Muscle layer of colon (tissue), 2 donors: ENCODE measurements at regions not wholly inside any gene's neighbourhood (a gene's known extent, or its start where the extent isn't known, plus 50 kb on each side); places are given as distances from the start of the nearest gene placed in this dataset.

ENCODE experiments used
- H3K27ac ChIP-seq: one replicate; pipeline ENCODE4 v1.7.0; 2013; ENCODE audit warnings: low read depth, mild to moderate bottlenecking, low read length, moderate library complexity
- H3K27me3 ChIP-seq, 2 donors: one replicate each; pipeline ENCODE4 v1.7.0; 2013; ENCODE audit warnings: low read length in 2 of 2, mild to moderate bottlenecking in 2 of 2; ENCODE audit not compliant: insufficient read depth in 2 of 2, control insufficient read depth in 1 of 2
- H3K36me3 ChIP-seq: one replicate; pipeline ENCODE4 v1.7.0; 2013; ENCODE audit warnings: mild to moderate bottlenecking, low read length; ENCODE audit not compliant: insufficient read depth
- H3K4me1 ChIP-seq: one replicate; pipeline ENCODE4 v1.7.0; 2013; ENCODE audit warnings: mild to moderate bottlenecking, low read length; ENCODE audit not compliant: insufficient read depth
- H3K4me3 ChIP-seq, 2 donors: one replicate each; pipeline ENCODE4 v1.7.0; 2013; ENCODE audit warnings: low read length in 2 of 2, low read depth in 1 of 2, mild to moderate bottlenecking in 1 of 2, moderate library complexity in 1 of 2
- H3K9ac ChIP-seq: one replicate; pipeline ENCODE4 v1.7.0; 2013; ENCODE audit warnings: low read length
- H3K9me3 ChIP-seq: one replicate; pipeline ENCODE4 v1.7.0; 2013; ENCODE audit warnings: mild to moderate bottlenecking, low read length
- donor health status: abdominal sarcoma.
- donor health status: Adenocarcinoma of cecum.

GRCh38 chr13:103184413-103184812 lies 118.2 kb upstream of the SLC10A2 start:
- Histone ChIP-seq H3K27ac (no peak overlapping the region), H3K4me3 (no peak overlapping the region), H3K27me3 (no peaks in the 10 kb centered on the region), H3K9ac (no peak overlapping the region), H3K4me1 (no peaks in the 10 kb centered on the region), H3K36me3 (no peaks in the 10 kb centered on the region), H3K9me3 (no peaks in the 10 kb centered on the region)

GRCh38 chr13:103178986-103179943 lies 113.0 kb upstream of the SLC10A2 start:
- Histone ChIP-seq H3K27me3 (no peaks in the 10 kb centered on the region), H3K4me3 (no peak overlapping the region), H3K9me3 (no peaks in the 10 kb centered on the region), H3K9ac (no peak overlapping the region), H3K36me3 (no peaks in the 10 kb centered on the region), H3K27ac (no peak overlapping the region), H3K4me1 (no peaks in the 10 kb centered on the region)

GRCh38 chr13:103174966-103175365 lies 108.7 kb upstream of the SLC10A2 start:
- H3K9ac ChIP-seq = no peak overlapping the region
- H3K4me3 ChIP-seq = no peak overlapping the region
- no peaks in the 10 kb centered on the region for H3K36me3 ChIP-seq
- no peaks in the 10 kb centered on the region for H3K9me3 ChIP-seq
- no peak overlapping the region for H3K27ac ChIP-seq
- H3K4me1 ChIP-seq = no peaks in the 10 kb centered on the region
- H3K27me3 ChIP-seq = no peaks in the 10 kb centered on the region

- H3K4me1 ChIP-seq = no peaks in the 10 kb centered on the region
- H3K4me3 ChIP-seq = no peak overlapping the region
- H3K9ac ChIP-seq = no peak overlapping the region
- no peaks in the 10 kb centered on the region for H3K9me3 ChIP-seq
- no peaks in the 10 kb centered on the region for H3K36me3 ChIP-seq
- H3K27me3 ChIP-seq = no peaks in the 10 kb centered on the region
- no peak overlapping the region for H3K27ac ChIP-seq
Measured at GRCh38 chr13:103168901-103169508, 102.8 kb upstream of the SLC10A2 start.

- no peaks in the 10 kb centered on the region for H3K27me3 ChIP-seq
- no peaks in the 10 kb centered on the region for H3K4me1 ChIP-seq
- H3K4me3 ChIP-seq = no peak overlapping the region
- H3K9ac ChIP-seq = no peak overlapping the region
- no peaks in the 10 kb centered on the region for H3K9me3 ChIP-seq
- no peak overlapping the region for H3K27ac ChIP-seq
- H3K36me3 ChIP-seq = no peaks in the 10 kb centered on the region
Measured at GRCh38 chr13:103164251-103164650, 98.0 kb upstream of the SLC10A2 start.

DNA sequence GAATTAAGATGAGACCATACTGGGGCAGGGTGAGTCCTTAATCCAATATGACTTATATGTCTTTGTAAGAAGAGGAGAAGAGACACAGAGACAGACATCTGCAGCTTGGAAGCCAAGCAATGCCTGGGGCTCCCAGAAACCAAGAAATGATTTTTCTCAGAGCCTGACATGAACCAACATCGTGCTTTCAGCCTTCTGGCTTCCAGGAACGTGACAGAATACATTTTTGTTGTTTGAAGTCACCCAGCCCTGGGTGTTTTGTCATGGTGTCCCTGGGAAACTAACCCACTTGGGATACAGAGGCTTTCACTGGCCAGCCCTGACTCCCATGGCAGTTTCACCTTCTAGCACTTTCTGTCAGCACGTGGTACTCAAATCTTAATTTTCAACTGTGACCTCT lies 95.3 kb upstream of the SLC10A2 start:
- Histone ChIP-seq H3K9me3 (no peaks in the 10 kb centered on the region), H3K4me1 (no peaks in the 10 kb centered on the region), H3K36me3 (no peaks in the 10 kb centered on the region), H3K9ac (no peak overlapping the region), H3K27ac (no peak overlapping the region), H3K27me3 (no peaks in the 10 kb centered on the region), H3K4me3 (no peak overlapping the region)

GRCh38 chr13:103157434-103158145 lies 91.4 kb upstream of the SLC10A2 start:
- no peak overlapping the region for H3K27ac ChIP-seq
- no peaks in the 10 kb centered on the region for H3K9me3 ChIP-seq
- H3K9ac ChIP-seq = no peak overlapping the region
- no peak overlapping the region for H3K4me3 ChIP-seq
- no peaks in the 10 kb centered on the region for H3K36me3 ChIP-seq
- no peaks in the 10 kb centered on the region for H3K4me1 ChIP-seq
- no peaks in the 10 kb centered on the region for H3K27me3 ChIP-seq

GRCh38 chr13:103157016-103157415 lies 90.8 kb upstream of the SLC10A2 start:
- Histone ChIP-seq H3K9me3 (no peaks in the 10 kb centered on the region), H3K4me3 (no peak overlapping the region), H3K9ac (no peak overlapping the region), H3K36me3 (no peaks in the 10 kb centered on the region), H3K27ac (no peak overlapping the region), H3K4me1 (no peaks in the 10 kb centered on the region), H3K27me3 (no peaks in the 10 kb centered on the region)

- Histone ChIP-seq H3K27me3 (no peaks in the 10 kb centered on the region), H3K4me1 (no peaks in the 10 kb centered on the region), H3K4me3 (no peak overlapping the region), H3K27ac (no peak overlapping the region), H3K36me3 (no peaks in the 10 kb centered on the region), H3K9ac (no peak overlapping the region), H3K9me3 (no peaks in the 10 kb centered on the region)
Measured at GRCh38 chr13:103156346-103156998, 90.3 kb upstream of the SLC10A2 start.

DNA sequence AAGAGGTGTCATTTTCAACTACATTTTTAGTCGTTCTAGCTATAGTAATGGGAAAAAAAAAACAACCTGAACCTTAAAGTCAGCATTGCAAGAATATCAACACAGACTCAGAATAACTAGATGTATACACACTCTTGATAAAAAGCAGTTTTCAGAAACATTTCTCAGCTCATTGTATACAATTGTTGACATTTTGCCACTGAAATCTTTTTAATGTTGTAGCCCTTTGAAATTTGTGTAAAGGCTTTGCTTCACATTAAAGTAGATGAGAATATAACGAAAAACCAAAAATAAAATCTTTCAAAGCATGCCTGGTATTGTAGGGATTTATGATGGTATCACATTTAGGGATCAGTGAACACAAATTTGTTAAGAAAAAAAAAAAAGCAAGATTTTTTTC lies 87.2 kb upstream of the SLC10A2 start:
- H3K27ac ChIP-seq = no peak overlapping the region
- H3K9ac ChIP-seq = no peak overlapping the region
- no peaks in the 10 kb centered on the region for H3K9me3 ChIP-seq
- no peaks in the 10 kb centered on the region for H3K36me3 ChIP-seq
- H3K4me1 ChIP-seq = no peaks in the 10 kb centered on the region
- H3K4me3 ChIP-seq = no peak overlapping the region
- no peaks in the 10 kb centered on the region for H3K27me3 ChIP-seq

DNA sequence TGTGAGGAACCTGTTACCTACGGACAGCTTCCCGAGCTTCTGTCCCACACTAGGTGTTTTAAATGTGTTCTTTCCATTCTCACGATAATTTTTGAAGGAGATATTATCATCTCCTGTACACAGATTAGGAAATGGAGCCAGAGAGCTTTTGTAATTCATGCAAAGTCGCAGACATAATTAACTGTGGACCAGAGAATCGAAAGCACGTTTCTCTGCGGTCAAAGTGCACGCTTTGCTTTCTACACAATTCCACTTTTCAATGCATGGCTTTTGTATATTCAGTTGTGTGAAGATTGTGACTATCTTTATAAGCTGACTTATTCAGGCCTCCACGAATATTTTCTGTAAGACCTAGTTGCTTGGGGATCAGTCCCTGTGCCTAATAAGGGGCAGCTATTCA lies 81.7 kb upstream of the SLC10A2 start:
- H3K27ac ChIP-seq = no peak overlapping the region
- H3K9me3 ChIP-seq = no peaks in the 10 kb centered on the region
- H3K36me3 ChIP-seq = no peaks in the 10 kb centered on the region
- no peak overlapping the region for H3K9ac ChIP-seq
- no peaks in the 10 kb centered on the region for H3K4me1 ChIP-seq
- H3K27me3 ChIP-seq = no peaks in the 10 kb centered on the region
- H3K4me3 ChIP-seq = no peak overlapping the region
